Activated T-cell treated with anti-CD3 and anti-CD28 coated beads for 24 hours (primary cell): ENCODE measurements at regions not wholly inside any gene's neighbourhood (a gene's known extent, or its start where the extent isn't known, plus 50 kb on each side); places are given as distances from the start of the nearest gene placed in this dataset.
"Not testable (repeated sequence)": the region's sequence is repeated elsewhere in the genome, so short reads cannot be mapped to it uniquely, and the experiment has no call there.

Source experiments
- DNase-seq: peaks from one replicate; pipeline ENCODE4 v3.0.0-alpha.2; 2020; ENCODE audit warnings: low read depth

- no peak for DNase-seq
These were observed 473.7 kb upstream of the SALL3 start for GRCh38 chr18:78505851-78506461.

- no peak for DNase-seq
These were observed 472.4 kb upstream of the SALL3 start for GRCh38 chr18:78507217-78507616.

GRCh38 chr18:78508228-78508824 lies 471.3 kb upstream of the SALL3 start:
- not testable (repeated sequence) for DNase-seq

GRCh38 chr18:78510091-78510490 lies 469.5 kb upstream of the SALL3 start:
- no peak for DNase-seq

GRCh38 chr18:78510636-78511035 lies 469.0 kb upstream of the SALL3 start:
- no peak for DNase-seq

- DNase-seq, result no peak
These were observed 467.7 kb upstream of the SALL3 start for GRCh38 chr18:78511666-78512601.

GRCh38 chr18:78514910-78515670 lies 464.5 kb upstream of the SALL3 start:
- DNase-seq, result no peak

GRCh38 chr18:78517328-78517727 lies 462.3 kb upstream of the SALL3 start:
- DNase-seq, result no peak

- no peak for DNase-seq
These were observed 461.6 kb upstream of the SALL3 start for GRCh38 chr18:78517973-78518372.

GRCh38 chr18:78518805-78519204 lies 460.8 kb upstream of the SALL3 start:
- DNase-seq, result no peak

- DNase-seq, result no peak
These were observed 460.1 kb upstream of the SALL3 start for GRCh38 chr18:78519394-78520062.

- no peak for DNase-seq
These were observed 458.5 kb upstream of the SALL3 start for GRCh38 chr18:78521136-78521535.

GRCh38 chr18:78521744-78522143 lies 457.9 kb upstream of the SALL3 start:
- no peak for DNase-seq

- DNase-seq, result no peak
These were observed 457.1 kb upstream of the SALL3 start for GRCh38 chr18:78522507-78522906.

- DNase-seq, result no peak
These were observed 455.8 kb upstream of the SALL3 start for GRCh38 chr18:78523850-78524249.

- DNase-seq, result no peak
These were observed 454.1 kb upstream of the SALL3 start for GRCh38 chr18:78525366-78526111.

- DNase-seq, result no peak
These were observed 453.3 kb upstream of the SALL3 start for GRCh38 chr18:78526275-78526674.

- DNase-seq, result no peak
These were observed 452.5 kb upstream of the SALL3 start for GRCh38 chr18:78526923-78527711.

GRCh38 chr18:78527984-78528383 lies 451.6 kb upstream of the SALL3 start:
- DNase-seq, result no peak
